ENCODE measurements at regions not wholly inside any gene's neighbourhood (a gene's known extent, or its start where the extent isn't known, plus 50 kb on each side); places are given as distances from the start of the nearest gene placed in this dataset.

DNA sequence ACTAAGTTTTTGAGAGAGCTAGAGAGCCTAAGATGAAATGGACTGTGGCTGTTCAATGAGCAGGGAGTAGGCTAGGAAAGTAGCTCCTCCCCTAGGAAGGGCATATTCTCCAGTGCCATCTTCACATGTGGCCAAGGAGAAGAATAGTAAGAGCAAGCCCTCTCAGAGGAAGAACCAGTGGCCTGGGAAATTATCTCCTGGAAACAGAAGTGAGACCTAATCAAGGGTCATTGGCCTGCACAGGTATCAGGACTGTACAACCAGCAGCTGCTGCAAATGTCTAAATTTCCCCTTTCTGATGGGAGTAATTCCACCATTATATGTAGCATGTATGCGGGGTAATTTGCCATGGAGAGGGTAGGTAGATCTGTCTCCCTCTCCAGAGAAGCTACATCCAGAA is 334.8 kb upstream of the RASGEF1B start:
- TF ChIP-seq, protein P1, sequence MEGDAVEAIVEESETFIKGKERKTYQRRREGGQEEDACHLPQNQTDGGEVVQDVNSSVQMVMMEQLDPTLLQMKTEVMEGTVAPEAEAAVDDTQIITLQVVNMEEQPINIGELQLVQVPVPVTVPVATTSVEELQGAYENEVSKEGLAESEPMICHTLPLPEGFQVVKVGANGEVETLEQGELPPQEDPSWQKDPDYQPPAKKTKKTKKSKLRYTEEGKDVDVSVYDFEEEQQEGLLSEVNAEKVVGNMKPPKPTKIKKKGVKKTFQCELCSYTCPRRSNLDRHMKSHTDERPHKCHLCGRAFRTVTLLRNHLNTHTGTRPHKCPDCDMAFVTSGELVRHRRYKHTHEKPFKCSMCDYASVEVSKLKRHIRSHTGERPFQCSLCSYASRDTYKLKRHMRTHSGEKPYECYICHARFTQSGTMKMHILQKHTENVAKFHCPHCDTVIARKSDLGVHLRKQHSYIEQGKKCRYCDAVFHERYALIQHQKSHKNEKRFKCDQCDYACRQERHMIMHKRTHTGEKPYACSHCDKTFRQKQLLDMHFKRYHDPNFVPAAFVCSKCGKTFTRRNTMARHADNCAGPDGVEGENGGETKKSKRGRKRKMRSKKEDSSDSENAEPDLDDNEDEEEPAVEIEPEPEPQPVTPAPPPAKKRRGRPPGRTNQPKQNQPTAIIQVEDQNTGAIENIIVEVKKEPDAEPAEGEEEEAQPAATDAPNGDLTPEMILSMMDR (IDR thresholded peaks at IDR 0.05; ENCODE audit: low read length) = no peak
- TF ChIP-seq EZH2 (IDR thresholded peaks at IDR 0.05; ENCODE audit: borderline replicate concordance, low read length) = no peak

Data from OCI-LY1 (cell line).